HUES64 (cell line): ENCODE measurements at regions not wholly inside any gene's neighbourhood (a gene's known extent, or its start where the extent isn't known, plus 50 kb on each side); places are given as distances from the start of the nearest gene placed in this dataset.

Experiments
- H3K27ac ChIP-seq: 2 replicates; pipeline ENCODE4 v1.7.0; 2013; ENCODE audit warnings: low read depth, low read length, inconsistent platforms
- H3K27me3 ChIP-seq: 2 replicates; pipeline ENCODE4 v1.6.1; 2013; ENCODE audit warnings: mild to moderate bottlenecking, low read length; ENCODE audit not compliant: insufficient read depth
- H3K36me3 ChIP-seq: 2 replicates; pipeline ENCODE4 v1.6.1; 2013; ENCODE audit warnings: mild to moderate bottlenecking, low read length; ENCODE audit not compliant: insufficient read depth
- H3K4me1 ChIP-seq: 2 replicates; pipeline ENCODE4 v1.6.1; 2013; ENCODE audit warnings: mild to moderate bottlenecking, low read length, moderate library complexity; ENCODE audit not compliant: insufficient read depth
- H3K4me3 ChIP-seq: 2 replicates; pipeline ENCODE4 v1.5.1; 2013; ENCODE audit warnings: mild to moderate bottlenecking, low read length, moderate library complexity
- H3K9ac ChIP-seq: 2 replicates; pipeline ENCODE4 v1.6.1; 2013; ENCODE audit warnings: mild to moderate bottlenecking, low read depth, low read length
- H3K9me3 ChIP-seq: 2 replicates; pipeline ENCODE4 v1.6.1; 2013; ENCODE audit warnings: low read depth, low read length; ENCODE audit not compliant: insufficient read depth
- WGBS: fragments of 150-250, 120-280 bp; methylation state at CpG from one replicate; pipeline ENCODE4 v1.1.7; 2013; ENCODE audit warnings: missing lambda C conversion rate; 5-methylcytosine and 5-hydroxymethylcytosine counted together

- 88% methylated on average over 1 of the region's 2 CpGs for WGBS
- Histone ChIP-seq H3K4me1 (no peaks in the 10 kb centered on the region), H3K9ac (no peak overlapping the region), H3K36me3 (no peaks in the 10 kb centered on the region), H3K4me3 (no peak overlapping the region), H3K27me3 (no peaks in the 10 kb centered on the region), H3K9me3 (no peaks in the 10 kb centered on the region), H3K27ac (no peak overlapping the region)
Observed at GRCh38 chr13:62060570-62060969, 644.9 kb upstream of the PCDH20 start.

GRCh38 chr13:62057286-62057685 is 641.6 kb upstream of the PCDH20 start:
- Histone ChIP-seq H3K9ac (no peak overlapping the region), H3K27me3 (no peaks in the 10 kb centered on the region), H3K9me3 (no peaks in the 10 kb centered on the region), H3K4me1 (no peaks in the 10 kb centered on the region), H3K27ac (no peak overlapping the region), H3K36me3 (no peaks in the 10 kb centered on the region), H3K4me3 (no peak overlapping the region)
- 93% methylated on average over 1 of the region's 2 CpGs for WGBS

- H3K9me3 ChIP-seq = peaks cover 14% of the 10 kb centered on the region; the same call in 1 of the 2 replicates
- H3K27ac ChIP-seq = no peak overlapping the region
- H3K9ac ChIP-seq = no peak overlapping the region
- H3K27me3 ChIP-seq = no peaks in the 10 kb centered on the region
- H3K4me3 ChIP-seq = no peak overlapping the region
- H3K4me1 ChIP-seq = no peaks in the 10 kb centered on the region
- no peaks in the 10 kb centered on the region for H3K36me3 ChIP-seq
- 100% methylated on average over 1 of the region's 2 CpGs for WGBS
Observed at GRCh38 chr13:62049992-62050391, 634.3 kb upstream of the PCDH20 start.

- 96% methylated on average over 13 of the region's 13 CpGs for WGBS
- H3K4me3 ChIP-seq = no peak overlapping the region
- no peaks in the 10 kb centered on the region for H3K36me3 ChIP-seq
- H3K9me3 ChIP-seq = peaks cover 14% of the 10 kb centered on the region; the same call in 1 of the 2 replicates
- no peaks in the 10 kb centered on the region for H3K27me3 ChIP-seq
- no peaks in the 10 kb centered on the region for H3K4me1 ChIP-seq
- H3K27ac ChIP-seq = no peak overlapping the region
- H3K9ac ChIP-seq = no peak overlapping the region
Observed at GRCh38 chr13:62046512-62046911, 630.9 kb upstream of the PCDH20 start.

- Histone ChIP-seq H3K4me3 (no peak overlapping the region), H3K27ac (no peak overlapping the region), H3K4me1 (no peaks in the 10 kb centered on the region), H3K9me3 (peaks cover 14% of the 10 kb centered on the region; the same call in 1 of the 2 replicates), H3K36me3 (no peaks in the 10 kb centered on the region), H3K9ac (no peak overlapping the region), H3K27me3 (no peaks in the 10 kb centered on the region)
- 90% methylated on average over 3 of the region's 3 CpGs for WGBS
Observed at GRCh38 chr13:62043600-62043999, 628.0 kb upstream of the PCDH20 start.

- no peak overlapping the region for H3K9ac ChIP-seq
- H3K27me3 ChIP-seq = no peaks in the 10 kb centered on the region
- H3K4me1 ChIP-seq = no peaks in the 10 kb centered on the region
- WGBS = 89% methylated on average over 2 of the region's 2 CpGs
- H3K27ac ChIP-seq = no peak overlapping the region
- H3K9me3 ChIP-seq = peaks cover 5% of the 10 kb centered on the region; the same call in 1 of the 2 replicates
- H3K4me3 ChIP-seq = no peak overlapping the region
- H3K36me3 ChIP-seq = no peaks in the 10 kb centered on the region
Observed at GRCh38 chr13:62040806-62041205, 625.2 kb upstream of the PCDH20 start.

GRCh38 chr13:62040078-62040477 is 624.4 kb upstream of the PCDH20 start:
- Histone ChIP-seq H3K27ac (no peak overlapping the region), H3K4me1 (no peaks in the 10 kb centered on the region), H3K4me3 (no peak overlapping the region), H3K36me3 (no peaks in the 10 kb centered on the region), H3K9ac (no peak overlapping the region), H3K27me3 (no peaks in the 10 kb centered on the region), H3K9me3 (no peaks in the 10 kb centered on the region)
- 100% methylated on average over 1 of the region's 3 CpGs for WGBS

GRCh38 chr13:62038214-62038613 is 622.6 kb upstream of the PCDH20 start:
- H3K4me3 ChIP-seq = no peak overlapping the region
- H3K27me3 ChIP-seq = no peaks in the 10 kb centered on the region
- no peaks in the 10 kb centered on the region for H3K9me3 ChIP-seq
- WGBS = 98% methylated on average over 1 of the region's 1 CpG
- H3K36me3 ChIP-seq = no peaks in the 10 kb centered on the region
- no peaks in the 10 kb centered on the region for H3K4me1 ChIP-seq
- no peak overlapping the region for H3K27ac ChIP-seq
- no peak overlapping the region for H3K9ac ChIP-seq

- H3K36me3 ChIP-seq = no peaks in the 10 kb centered on the region
- no peaks in the 10 kb centered on the region for H3K9me3 ChIP-seq
- no peaks in the 10 kb centered on the region for H3K4me1 ChIP-seq
- 100% methylated on average over 2 of the region's 2 CpGs for WGBS
- no peak overlapping the region for H3K9ac ChIP-seq
- H3K27me3 ChIP-seq = no peaks in the 10 kb centered on the region
- H3K4me3 ChIP-seq = no peak overlapping the region
- no peak overlapping the region for H3K27ac ChIP-seq
Observed at GRCh38 chr13:62035981-62036380, 620.3 kb upstream of the PCDH20 start.

GRCh38 chr13:62033934-62034333 is 618.3 kb upstream of the PCDH20 start:
- H3K9ac ChIP-seq = no peak overlapping the region
- no peaks in the 10 kb centered on the region for H3K9me3 ChIP-seq
- H3K27ac ChIP-seq = no peak overlapping the region
- H3K4me3 ChIP-seq = no peak overlapping the region
- no peaks in the 10 kb centered on the region for H3K27me3 ChIP-seq
- no peaks in the 10 kb centered on the region for H3K36me3 ChIP-seq
- no peaks in the 10 kb centered on the region for H3K4me1 ChIP-seq
- 94% methylated on average over 4 of the region's 4 CpGs for WGBS

- no peak overlapping the region for H3K9ac ChIP-seq
- no peak overlapping the region for H3K4me3 ChIP-seq
- H3K36me3 ChIP-seq = no peaks in the 10 kb centered on the region
- H3K4me1 ChIP-seq = no peaks in the 10 kb centered on the region
- 95% methylated on average over 1 of the region's 1 CpG for WGBS
- H3K9me3 ChIP-seq = no peaks in the 10 kb centered on the region
- no peak overlapping the region for H3K27ac ChIP-seq
- H3K27me3 ChIP-seq = no peaks in the 10 kb centered on the region
Observed at GRCh38 chr13:62022369-62022768, 606.7 kb upstream of the PCDH20 start.

GRCh38 chr13:62019858-62020257 is 604.2 kb upstream of the PCDH20 start:
- Histone ChIP-seq H3K4me1 (no peaks in the 10 kb centered on the region), H3K36me3 (no peaks in the 10 kb centered on the region), H3K27me3 (no peaks in the 10 kb centered on the region), H3K9ac (no peak overlapping the region), H3K9me3 (no peaks in the 10 kb centered on the region), H3K4me3 (no peak overlapping the region), H3K27ac (no peak overlapping the region)
